C4-2B (cell line): ENCODE measurements at regions not wholly inside any gene's neighbourhood (a gene's known extent, or its start where the extent isn't known, plus 50 kb on each side); places are given as distances from the start of the nearest gene placed in this dataset.

Source experiments
- ZFX ChIP-seq: fragments of 450-650 bp; IDR thresholded peaks from 2 replicates; pipeline ENCODE4 v1.6.1; 2017
- TF ChIP-seq, protein P1 (sequence below): fragments of 450-650 bp; conservative IDR thresholded peaks from 2 replicates; pipeline ENCODE4 v1.5.1; 2017; ENCODE audit warnings: mild to moderate bottlenecking

DNA sequence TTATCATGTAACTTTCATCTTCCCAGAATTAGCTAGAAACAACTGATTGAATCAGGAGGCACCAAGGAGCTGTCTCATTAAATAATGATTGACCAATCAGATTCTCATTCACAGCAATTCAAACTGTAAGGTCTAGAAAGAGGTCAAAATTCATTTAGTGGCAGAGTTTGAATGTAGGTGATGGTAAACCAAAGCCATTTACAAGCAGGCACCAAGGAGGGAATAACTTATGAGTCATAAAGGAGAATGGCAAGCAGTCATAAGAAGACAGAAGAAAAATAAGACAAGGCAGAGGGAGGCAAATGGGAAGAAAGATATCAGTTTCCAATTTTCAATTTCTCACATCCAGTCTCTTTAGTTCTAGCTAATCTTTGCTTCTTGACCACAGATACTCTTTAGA, 52.9 kb upstream of the DEFB112 start:
- TF ChIP-seq, protein P1, sequence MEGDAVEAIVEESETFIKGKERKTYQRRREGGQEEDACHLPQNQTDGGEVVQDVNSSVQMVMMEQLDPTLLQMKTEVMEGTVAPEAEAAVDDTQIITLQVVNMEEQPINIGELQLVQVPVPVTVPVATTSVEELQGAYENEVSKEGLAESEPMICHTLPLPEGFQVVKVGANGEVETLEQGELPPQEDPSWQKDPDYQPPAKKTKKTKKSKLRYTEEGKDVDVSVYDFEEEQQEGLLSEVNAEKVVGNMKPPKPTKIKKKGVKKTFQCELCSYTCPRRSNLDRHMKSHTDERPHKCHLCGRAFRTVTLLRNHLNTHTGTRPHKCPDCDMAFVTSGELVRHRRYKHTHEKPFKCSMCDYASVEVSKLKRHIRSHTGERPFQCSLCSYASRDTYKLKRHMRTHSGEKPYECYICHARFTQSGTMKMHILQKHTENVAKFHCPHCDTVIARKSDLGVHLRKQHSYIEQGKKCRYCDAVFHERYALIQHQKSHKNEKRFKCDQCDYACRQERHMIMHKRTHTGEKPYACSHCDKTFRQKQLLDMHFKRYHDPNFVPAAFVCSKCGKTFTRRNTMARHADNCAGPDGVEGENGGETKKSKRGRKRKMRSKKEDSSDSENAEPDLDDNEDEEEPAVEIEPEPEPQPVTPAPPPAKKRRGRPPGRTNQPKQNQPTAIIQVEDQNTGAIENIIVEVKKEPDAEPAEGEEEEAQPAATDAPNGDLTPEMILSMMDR = no peak
- no peak for TF ChIP-seq ZFX
